HG03378 (cell line): ENCODE measurements at regions not wholly inside any gene's neighbourhood (a gene's known extent, or its start where the extent isn't known, plus 50 kb on each side); places are given as distances from the start of the nearest gene placed in this dataset.
"Not testable (repeated sequence)": the region's sequence is repeated elsewhere in the genome, so short reads cannot be mapped to it uniquely, and the experiment has no call there.

Source experiments
- ATAC-seq: cut with Tn5 transposase; IDR thresholded peaks from one replicate; pipeline ENCODE4 v1.9.1; 2021; ENCODE audit warnings: mild to moderate bottlenecking, moderate library complexity; ENCODE audit not compliant: unreplicated experiment

- ATAC-seq: peak; percentile 44
Observed at GRCh38 chr6:128600397-128600951, 80.1 kb upstream of the PTPRK start.

- ATAC-seq: no peak
Observed at GRCh38 chr6:128599036-128599435, 78.6 kb upstream of the PTPRK start.

GRCh38 chr6:128598571-128598970 lies 78.2 kb upstream of the PTPRK start:
- peak; percentile 34 for ATAC-seq

DNA sequence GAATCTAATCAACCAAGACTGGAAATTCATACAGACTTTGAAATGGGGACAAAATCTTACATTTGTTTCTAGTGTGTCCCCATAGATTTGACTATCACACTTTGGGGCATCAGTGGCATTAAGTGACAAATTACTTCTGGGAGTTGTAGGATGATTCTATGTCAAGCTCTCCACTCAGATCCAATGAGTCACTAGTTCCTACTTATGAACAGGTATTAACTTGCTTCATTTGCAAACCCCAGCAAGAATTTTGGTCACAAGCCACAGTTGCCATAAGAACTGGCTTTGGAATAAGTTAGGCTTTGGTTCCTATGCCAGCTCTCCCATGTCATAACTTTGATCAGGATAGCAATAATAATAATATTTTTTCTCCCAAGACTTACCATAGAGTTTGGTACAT lies 77.6 kb upstream of the PTPRK start:
- ATAC-seq: no peak

DNA sequence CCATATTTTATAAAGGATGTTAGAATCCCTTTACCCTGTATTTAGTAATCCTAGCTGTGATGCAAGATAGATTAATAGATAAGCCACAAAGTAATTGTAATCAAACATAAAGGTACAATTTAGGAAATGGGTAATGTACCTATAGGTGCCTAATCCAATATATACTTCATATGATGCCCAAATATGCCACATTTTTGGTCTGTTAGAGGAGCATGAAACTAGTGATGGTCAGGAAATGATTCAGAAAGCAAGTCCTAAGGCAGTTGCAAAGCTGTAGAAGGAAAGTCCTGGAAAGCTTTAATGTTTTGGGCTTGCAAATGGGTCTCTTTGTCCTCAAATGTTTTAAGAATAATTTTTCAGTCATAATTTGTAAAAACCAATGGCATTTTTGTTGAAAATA lies 76.6 kb upstream of the PTPRK start:
- no peak for ATAC-seq

DNA sequence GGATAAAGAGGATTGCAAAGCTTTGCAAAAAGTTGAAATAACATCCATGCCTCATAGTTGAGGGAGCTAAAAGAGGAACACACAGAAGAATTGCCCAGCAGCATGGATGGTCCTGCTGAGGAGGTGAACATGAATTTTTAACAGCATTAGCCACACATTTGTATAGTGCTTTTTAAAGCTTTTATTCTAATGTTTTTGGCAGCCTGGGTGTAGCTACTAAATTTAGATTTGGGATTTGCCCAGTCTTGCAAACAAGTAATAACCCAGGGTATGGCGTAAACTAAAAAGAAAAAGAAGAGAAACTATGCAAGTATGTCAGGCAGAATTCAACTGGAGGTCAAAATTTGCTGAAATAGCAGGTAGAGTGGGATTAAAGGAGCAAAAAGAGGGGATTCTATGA lies 75.1 kb upstream of the PTPRK start:
- ATAC-seq: no peak

- no peak for ATAC-seq
Observed at GRCh38 chr6:128586095-128586494, 65.7 kb upstream of the PTPRK start.

GRCh38 chr6:128580224-128581110 lies 60.1 kb upstream of the PTPRK start:
- ATAC-seq: no peak

- ATAC-seq: not testable (repeated sequence)
Observed at GRCh38 chr6:128575254-128575653, 54.9 kb upstream of the PTPRK start.

- ATAC-seq: no peak
Observed at GRCh38 chr6:128574402-128574801, 54.0 kb upstream of the PTPRK start.

- ATAC-seq: no peak
Observed at GRCh38 chr6:128573036-128573435, 52.6 kb upstream of the PTPRK start.

- no peak for ATAC-seq
Observed at GRCh38 chr6:128572294-128572693, 51.9 kb upstream of the PTPRK start.

- ATAC-seq: no peak
Observed at GRCh38 chr6:128570680-128571063, 50.3 kb upstream of the PTPRK start.

- no peak for ATAC-seq
Observed at GRCh38 chr6:128569732-128570679, 49.6 kb upstream of the PTPRK start.
